ENCODE measurements at regions not wholly inside any gene's neighbourhood (a gene's known extent, or its start where the extent isn't known, plus 50 kb on each side); places are given as distances from the start of the nearest gene placed in this dataset.
"Not testable (repeated sequence)": the region's sequence is repeated elsewhere in the genome, so short reads cannot be mapped to it uniquely, and the experiment has no call there.

- no peak for DNase-seq
Measured at GRCh38 chrX:27404366-27404765, 58.8 kb downstream of the PPP4R3C start.

GRCh38 chrX:27399146-27399456, 64.0 kb downstream of the PPP4R3C start:
- DNase-seq = no peak

- no peak for DNase-seq
Measured at GRCh38 chrX:27391623-27392022, 71.5 kb downstream of the PPP4R3C start.

- DNase-seq = peak in 1 of 2 experiments; percentile 31
Measured at GRCh38 chrX:27381419-27381818, 81.7 kb downstream of the PPP4R3C start.

GRCh38 chrX:27380163-27380845, 82.8 kb downstream of the PPP4R3C start:
- DNase-seq = no peak

GRCh38 chrX:27354021-27354420, 109.1 kb downstream of the PPP4R3C start:
- DNase-seq = no peak

- DNase-seq = no peak
Measured at GRCh38 chrX:27350476-27350875, 112.7 kb downstream of the PPP4R3C start.

GRCh38 chrX:27336466-27337091, 126.6 kb downstream of the PPP4R3C start:
- DNase-seq = peak; percentile 18 to 74

- no peak for DNase-seq
Measured at GRCh38 chrX:27321632-27322031, 141.5 kb downstream of the PPP4R3C start.

- DNase-seq = no peak
Measured at GRCh38 chrX:27309406-27309805, 153.7 kb downstream of the PPP4R3C start.

GRCh38 chrX:27307546-27307945, 155.6 kb downstream of the PPP4R3C start:
- DNase-seq = no peak

GRCh38 chrX:27292552-27292951, 170.6 kb downstream of the PPP4R3C start:
- DNase-seq = not testable (repeated sequence)

GRCh38 chrX:27276751-27277150, 186.4 kb downstream of the PPP4R3C start:
- DNase-seq = no peak

GRCh38 chrX:27254656-27255055, 208.5 kb downstream of the PPP4R3C start:
- DNase-seq = no peak

GRCh38 chrX:27251369-27251768, 211.8 kb downstream of the PPP4R3C start:
- DNase-seq = no peak

- no peak for DNase-seq
Measured at GRCh38 chrX:27242581-27242980, 220.6 kb downstream of the PPP4R3C start.

- peak in 1 of 2 experiments; percentile 15 for DNase-seq
Measured at GRCh38 chrX:27241981-27242380, 221.2 kb downstream of the PPP4R3C start.

- DNase-seq = not testable (repeated sequence)
Measured at GRCh38 chrX:27240042-27240441, 223.1 kb downstream of the PPP4R3C start.

GRCh38 chrX:27236681-27237080, 226.5 kb downstream of the PPP4R3C start:
- no peak for DNase-seq

GRCh38 chrX:27229721-27230120, 233.4 kb downstream of the PPP4R3C start:
- DNase-seq = no peak

GRCh38 chrX:27222661-27223060, 240.5 kb downstream of the PPP4R3C start:
- no peak for DNase-seq

- peak in 1 of 2 experiments; percentile 53 for DNase-seq
Measured at GRCh38 chrX:27186671-27187070, 276.5 kb downstream of the PPP4R3C start.

GRCh38 chrX:27163236-27163635, 299.9 kb downstream of the PPP4R3C start:
- no peak for DNase-seq

GRCh38 chrX:27162496-27162895, 300.6 kb downstream of the PPP4R3C start:
- no peak for DNase-seq

- not testable (repeated sequence) for DNase-seq
Measured at GRCh38 chrX:27156921-27157320, 306.2 kb downstream of the PPP4R3C start.

Measured in NCI-H446 (cell line).